GM18868 (cell line): ENCODE measurements at regions not wholly inside any gene's neighbourhood (a gene's known extent, or its start where the extent isn't known, plus 50 kb on each side); places are given as distances from the start of the nearest gene placed in this dataset.
"Not testable (repeated sequence)": the region's sequence is repeated elsewhere in the genome, so short reads cannot be mapped to it uniquely, and the experiment has no call there.

Experiments used
- ATAC-seq: cut with Tn5 transposase; IDR thresholded peaks from one replicate; pipeline ENCODE4 v1.9.1; 2021; ENCODE audit warnings: mild to moderate bottlenecking, moderate library complexity; ENCODE audit not compliant: unreplicated experiment

DNA sequence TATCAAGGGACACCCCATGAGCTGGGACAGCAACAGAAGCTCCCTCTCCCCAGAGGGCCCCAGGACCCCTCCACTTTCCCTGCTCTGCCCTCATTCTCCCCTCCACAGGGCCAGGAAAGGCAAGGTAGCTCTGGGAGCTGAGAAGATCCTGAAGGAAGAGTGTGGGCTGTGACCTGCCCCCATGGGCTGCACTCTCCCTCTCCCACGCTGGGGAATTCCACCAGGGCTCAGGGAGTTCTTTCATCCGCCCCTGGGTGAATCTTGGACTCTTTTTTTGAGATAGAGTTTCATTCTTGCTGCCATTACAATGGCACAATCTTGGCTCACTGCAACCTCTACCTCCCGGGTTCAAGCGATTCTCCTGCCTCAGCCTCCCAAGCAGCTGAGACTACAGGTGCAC is 73.8 kb downstream of the C9orf50 start:
- ATAC-seq: no peak

DNA sequence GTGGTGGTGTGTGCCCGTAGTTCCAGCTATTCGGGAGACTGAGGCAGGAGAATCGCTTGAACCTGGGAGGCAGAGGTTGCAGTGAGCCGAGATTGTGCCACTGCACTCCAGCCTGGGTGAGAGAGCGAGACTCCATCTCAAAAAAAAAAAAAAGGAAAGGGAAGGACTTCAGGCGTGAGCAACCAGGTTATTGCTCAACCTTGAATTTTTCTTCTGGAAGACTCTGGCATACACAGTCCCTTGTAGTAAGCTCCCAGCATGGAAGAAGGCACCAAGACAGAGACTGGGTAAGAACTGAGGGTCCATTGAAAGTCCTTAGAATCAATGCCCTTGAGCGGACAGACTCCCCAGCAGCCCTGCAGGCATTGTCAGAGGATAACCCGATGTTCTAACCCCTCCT is 75.0 kb downstream of the C9orf50 start:
- not testable (repeated sequence) for ATAC-seq

DNA sequence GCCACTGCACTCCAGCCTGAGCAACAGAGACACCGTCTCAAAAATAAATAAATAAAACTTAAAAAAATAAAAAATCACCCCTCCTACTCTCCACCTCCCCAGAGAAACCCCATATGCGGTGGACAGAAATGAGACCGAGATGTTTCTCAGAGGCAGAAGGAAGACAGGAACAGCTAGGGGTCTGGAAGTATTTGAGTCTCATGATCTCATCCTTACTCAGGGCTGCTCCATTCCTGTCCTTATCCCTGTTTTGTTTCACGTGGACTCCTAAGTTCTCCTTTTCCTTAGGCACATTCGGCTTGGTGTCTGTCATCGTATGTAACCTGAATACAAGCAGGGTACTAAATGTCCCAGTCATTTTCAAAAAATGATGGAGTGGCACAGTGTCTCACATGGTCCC is 76.1 kb downstream of the C9orf50 start:
- ATAC-seq: no peak

DNA sequence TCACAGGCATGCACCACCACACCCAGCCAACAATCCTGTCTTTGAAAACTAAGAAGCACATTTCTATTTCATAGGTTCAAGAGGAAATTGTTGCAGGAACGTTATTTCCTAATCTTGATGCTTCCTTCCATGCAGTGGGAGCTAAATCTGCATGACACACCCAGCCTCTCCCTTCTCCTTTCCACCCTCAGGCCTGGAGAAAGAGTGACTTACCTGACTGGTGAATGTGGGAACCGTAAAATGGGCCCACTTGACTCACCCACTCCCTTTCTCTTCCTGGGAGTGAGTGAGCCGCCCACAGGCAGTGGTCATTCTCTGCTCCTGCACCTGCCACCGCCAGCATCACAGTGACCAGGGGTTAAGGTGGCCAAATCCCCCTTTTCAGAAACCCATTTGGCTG is 78.2 kb downstream of the C9orf50 start:
- no peak for ATAC-seq

DNA sequence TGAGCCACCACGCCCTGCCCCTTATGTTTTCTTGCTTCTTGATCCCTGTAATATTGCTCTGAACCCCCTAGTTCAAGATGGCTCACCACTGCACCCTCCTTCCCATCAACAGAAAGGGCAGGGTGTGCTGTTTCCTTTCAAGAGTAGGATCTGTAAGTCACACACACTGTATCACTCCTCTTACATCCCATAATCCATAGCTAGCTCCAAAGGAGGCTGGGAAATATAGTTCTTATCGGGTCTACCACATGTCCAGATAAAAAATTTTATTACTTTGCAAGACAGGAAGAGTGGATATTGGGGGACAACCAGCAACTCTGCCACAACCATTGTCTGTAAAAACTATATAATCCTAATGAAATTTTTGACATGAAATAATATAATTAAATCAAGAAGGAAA is 79.6 kb downstream of the C9orf50 start:
- ATAC-seq: no peak

DNA sequence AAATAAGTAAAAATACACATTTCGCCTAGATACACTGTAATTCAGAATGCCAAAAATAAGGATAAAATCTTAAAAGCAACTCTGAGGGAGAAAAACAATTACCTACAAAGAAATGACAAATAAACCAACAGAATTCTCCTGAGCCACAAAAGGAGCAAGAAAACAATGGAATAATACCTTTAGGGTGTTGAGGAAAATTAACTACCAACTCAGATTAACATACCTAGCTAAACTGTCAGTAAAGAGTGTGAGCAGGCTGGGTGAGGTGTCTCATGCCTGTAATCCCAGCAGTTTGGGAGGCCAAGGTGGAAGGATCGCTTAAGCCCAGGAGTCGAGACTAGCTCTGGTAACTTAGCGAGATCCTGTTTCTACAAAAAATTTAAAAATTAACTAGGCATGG is 81.5 kb downstream of the C9orf50 start:
- ATAC-seq: no peak

DNA sequence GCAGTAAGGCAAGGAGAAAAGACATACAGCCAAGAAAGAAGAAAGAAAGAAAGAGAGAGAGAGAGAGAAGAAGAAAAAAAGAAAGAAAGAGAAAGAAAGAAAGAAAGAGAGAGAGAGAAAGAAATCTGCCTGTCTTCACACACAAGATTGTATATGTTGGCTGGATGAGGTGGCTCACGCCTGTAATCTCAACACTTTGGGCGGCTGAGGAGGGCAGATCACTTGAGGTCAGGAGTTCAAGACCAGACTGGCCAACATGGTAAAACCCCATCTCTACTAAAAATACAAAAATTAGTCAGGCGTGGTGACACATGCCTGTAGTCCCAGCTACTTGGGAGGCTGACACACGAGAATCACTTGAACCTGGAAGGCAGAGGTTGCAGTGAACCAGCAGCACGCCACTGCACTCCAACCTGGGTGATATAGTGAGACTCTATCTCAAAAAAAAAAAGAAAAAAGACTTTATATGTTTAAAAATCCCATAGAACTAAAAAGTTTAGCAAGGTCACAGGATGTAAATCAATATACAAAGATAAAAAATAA is 89.0 kb downstream of the C9orf50 start:
- not testable (repeated sequence) for ATAC-seq

DNA sequence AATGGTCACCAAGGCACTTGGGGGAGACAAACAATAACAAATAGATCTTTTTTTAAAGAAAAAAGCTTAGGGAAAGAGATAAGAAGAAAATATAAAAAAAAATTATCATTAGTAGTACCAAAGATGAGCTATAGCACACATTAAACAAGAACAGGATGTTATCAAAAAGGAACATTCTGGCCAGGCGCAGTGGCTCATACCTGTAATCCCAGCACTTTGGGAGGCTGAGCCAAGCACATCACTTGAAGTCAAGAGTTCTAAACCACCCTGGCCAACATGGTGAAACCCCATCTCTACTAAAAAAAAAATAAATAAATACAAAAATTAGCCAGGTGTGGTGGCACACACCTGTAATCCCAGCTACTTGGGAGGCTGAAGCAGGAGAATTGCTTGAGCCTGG is 92.9 kb downstream of the C9orf50 start:
- ATAC-seq: not testable (repeated sequence)

DNA sequence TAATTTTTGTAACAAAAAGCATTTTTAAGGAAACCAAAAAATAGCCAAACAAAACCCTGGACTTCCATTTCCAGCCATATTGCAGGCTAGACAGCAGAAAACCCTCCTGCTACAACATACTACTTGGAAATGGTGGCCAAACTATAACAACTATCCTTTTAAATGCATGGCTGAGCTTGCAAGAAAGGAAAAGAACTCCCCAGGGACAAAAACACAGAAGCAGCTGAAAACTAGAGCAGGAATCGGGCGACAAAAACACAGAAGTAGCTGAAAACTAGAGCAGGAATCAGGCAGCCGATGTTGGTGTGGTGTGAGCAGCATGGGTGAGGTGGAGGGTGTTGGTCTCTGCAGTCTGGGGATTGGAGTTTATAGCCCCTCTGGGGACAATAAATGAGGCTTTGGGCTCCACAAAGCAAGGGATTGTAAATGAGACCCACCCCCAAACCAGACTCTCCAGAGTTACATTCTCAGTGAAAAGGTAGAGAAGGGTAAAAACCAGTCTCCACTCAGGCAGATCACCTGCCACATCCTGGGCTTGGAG is 95.2 kb downstream of the C9orf50 start:
- ATAC-seq: no peak

DNA sequence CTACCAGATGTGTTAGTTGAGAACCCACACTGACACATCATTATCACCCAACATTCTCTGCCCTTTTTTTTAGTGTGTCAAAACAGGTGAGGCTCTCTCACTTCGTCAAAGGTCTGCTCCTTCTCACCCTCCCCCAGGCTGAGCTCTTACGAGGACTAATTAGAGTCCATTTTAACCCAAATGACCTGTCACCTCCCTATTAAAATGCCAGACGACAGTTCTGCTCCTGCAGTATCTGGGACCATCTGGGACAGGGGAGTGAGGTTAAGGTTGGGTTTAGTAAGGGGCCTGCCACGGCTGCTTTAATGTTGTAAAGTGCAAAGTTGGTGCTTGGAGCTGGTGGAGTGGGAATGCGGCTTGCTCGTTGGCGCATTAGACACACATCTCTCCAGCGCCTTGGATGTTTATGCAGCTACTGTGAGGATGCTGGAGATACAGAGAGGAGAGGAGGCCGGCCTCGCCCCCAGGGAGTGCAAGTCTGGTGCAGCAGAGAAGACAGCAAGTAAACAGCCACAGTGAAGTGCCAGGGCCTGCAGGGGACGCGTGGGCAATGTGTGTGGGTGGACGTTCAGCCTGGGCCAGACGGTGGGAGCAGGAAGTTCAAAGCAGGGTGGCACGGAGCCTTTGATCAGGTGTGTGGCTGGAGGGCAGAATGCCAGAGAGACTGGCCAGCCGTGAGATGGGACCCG is 96.2 kb downstream of the C9orf50 start:
- no peak for ATAC-seq

DNA sequence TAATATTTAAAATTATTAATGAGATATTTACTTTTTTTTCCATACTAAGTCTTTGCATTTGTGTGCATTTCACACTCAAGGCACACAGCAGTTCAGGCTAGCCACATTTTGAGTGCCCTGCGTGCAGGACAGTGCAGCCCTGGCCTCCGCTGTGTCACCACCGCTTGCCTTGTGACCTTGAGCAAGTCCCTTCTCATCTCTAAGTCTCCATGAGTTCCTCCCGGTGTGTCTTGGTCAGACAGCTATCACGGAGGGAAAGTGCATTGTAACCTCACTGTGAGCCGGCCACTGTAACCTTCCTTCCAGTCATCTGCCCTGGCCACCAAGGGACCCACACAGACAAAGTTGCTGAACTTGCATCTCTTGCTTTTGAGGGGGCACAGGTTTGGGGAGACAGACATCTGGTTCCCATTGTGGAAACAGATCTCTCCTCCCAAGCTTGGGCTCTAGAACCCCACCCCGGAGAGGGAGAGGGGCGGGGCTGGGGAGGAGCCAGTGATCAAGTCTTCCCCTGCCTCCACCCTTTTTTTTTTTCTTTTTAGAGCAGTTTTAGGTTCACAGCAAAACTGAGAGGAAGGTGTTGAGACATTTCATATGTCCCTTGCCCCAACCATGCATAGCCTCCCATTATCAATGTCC is 96.8 kb downstream of the C9orf50 start:
- no peak for ATAC-seq

DNA sequence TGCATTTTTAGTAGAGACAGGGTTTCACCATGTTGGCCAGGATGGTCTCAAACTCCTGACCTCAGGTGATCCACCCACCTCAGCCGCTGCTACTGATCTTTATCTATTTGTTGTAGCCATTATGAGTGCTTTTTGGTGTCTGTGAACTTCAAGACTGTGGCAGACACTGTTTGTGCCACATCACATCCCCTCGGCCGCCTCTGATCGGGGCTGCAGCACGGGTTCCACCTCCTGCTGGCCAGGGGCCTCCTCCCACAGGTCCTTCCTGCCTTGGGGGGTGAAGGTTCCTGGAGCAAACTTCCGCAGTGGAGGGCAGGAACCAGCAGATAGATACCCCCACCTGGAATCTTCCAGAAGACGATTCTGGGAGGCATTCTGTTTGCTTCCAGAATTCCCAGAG is 98.5 kb downstream of the C9orf50 start:
- ATAC-seq: no peak

DNA sequence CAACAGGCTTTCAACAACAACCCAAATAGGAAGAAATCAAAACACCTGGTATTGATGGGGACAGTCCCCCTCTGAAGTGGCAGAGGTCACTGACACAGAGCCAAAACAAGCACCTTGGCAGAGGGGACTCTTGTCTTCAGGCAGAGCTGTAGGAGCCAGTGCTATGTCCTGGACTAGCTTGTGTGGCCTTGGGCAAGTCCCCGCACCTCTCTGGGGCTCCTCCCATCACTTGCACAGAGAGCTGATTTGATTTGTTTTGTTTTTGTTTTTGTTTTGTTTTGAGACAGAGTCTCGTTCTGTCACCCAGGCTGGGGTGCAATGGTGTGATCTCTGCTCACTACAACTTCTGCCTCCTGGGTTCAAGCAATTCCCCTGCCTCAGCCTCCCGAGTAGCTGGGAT is 100.8 kb downstream of the C9orf50 start:
- no peak for ATAC-seq

DNA sequence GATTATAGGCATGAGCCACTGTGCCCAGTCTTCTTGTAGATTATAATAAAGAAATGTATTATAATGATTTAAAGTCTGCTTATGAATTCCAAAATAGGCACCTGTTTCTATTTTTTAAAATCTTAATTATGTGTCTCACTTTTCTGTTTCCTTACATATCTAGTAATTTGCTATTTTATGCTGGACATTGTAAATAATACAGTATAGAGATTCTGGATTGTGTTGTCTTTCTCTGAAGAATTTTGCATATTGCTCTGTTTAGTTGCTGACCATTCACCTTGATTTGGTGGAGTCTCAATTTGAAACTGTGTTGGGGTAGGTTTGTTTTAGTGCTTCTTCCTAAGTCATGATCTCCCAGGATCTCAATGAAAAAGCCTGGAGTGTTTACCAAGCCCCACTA is 102.8 kb downstream of the C9orf50 start:
- ATAC-seq: no peak

DNA sequence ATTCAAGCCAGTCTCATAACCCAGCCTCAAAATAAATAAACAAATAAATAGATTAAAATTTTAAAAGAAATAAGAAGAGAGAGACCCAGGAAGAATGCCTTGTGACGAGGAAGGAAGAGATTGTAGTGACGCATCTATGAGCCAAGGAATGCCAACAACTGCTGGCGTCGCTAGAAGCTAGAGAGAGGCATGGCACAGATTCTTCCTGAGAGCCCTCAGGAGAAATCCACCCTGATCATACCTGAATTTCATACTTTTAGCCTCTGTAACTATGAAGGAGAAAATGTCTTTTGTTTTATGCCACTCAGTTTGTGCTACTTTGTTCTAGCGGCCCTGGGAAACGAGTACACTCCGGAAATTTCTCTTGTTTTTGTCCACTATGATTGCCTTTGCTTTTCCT is 103.9 kb downstream of the C9orf50 start:
- ATAC-seq: no peak

DNA sequence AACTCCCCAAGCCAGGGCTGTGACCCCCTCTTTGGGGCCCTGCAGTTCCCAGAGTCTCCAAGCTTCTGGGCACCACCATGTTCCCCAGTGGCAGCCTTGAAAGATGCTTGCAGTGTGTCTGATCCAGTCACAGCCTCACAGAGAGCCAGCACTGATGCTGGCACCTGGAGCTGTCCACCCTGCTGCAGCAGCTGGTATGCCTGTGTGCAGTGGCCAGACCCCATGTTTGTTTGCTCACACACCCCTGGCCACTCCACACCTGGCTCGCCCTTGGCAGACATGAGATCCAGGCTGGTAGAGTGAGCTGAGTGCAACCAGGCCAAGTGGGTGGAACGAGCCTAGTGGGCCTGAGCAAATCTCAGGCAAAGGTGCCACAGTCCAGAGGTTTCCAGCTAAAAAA is 106.0 kb downstream of the C9orf50 start:
- no peak for ATAC-seq

DNA sequence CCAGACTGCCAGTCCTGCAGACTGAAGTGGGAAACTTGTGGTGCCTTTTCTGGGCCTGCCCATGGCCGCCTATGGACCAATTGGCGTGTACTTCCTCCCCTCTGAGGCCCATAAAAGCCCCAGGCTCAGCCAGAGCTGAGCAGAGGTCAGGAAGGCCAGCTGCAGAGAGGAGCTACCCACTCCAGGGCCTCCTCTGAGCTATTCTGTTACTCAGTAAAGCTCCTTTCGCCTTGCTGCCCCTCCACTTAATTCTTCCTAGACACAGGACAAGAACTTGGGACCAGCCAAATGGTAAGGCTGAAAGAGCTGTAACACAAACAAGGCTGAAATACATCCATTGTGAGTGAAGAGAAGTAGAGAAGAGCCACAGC is 106.4 kb downstream of the C9orf50 start:
- no peak for ATAC-seq

DNA sequence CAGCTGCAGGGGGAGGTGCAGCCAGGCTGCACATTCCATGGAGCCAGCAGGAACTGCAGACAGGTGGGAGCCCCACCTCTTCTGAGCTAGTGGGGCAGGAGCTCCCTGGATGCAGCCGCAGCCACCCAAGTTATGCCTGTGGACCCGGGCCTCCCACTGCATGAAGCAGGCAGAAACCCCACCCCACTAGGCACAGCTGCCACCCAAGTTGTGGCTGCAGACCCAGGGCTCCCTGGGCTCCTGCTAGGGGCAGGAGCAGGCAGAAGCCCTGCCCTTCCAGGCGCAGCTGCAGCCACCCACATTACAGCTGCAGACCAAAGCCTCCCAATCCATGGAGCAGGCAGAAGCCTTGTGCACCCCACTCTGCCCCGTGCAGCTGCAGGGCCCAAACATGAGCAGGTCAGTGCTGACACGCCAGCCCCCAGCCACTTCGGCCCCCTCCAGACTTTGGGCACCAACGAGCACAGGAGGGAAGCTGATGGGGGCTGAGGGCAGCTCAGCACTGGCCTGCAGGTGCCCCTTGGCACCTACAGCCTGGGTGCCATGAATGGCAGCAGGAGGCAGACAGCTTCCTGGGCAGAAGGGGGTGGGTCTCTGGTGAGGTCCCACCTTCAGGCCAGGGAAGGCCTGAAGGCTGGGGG is 106.9 kb downstream of the C9orf50 start:
- no peak for ATAC-seq

DNA sequence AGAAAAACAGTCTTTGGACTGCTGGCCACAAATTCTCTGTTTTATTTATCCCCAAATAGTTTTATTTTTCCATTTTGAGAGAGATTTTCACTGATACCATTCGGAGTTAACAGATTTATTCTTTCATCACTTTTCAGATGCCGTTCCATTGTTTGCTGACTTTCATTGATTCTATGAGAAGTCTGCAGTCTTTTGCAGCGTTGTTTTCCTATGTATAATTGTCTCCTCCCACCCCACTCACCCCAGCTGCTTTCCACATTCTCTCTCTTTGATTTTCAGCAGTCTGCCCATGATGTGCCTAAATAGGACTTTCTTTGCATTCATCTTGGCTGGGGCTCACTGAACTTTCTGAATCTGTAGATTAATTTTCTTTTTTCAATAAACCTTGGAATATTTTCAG is 107.6 kb downstream of the C9orf50 start:
- ATAC-seq: no peak

DNA sequence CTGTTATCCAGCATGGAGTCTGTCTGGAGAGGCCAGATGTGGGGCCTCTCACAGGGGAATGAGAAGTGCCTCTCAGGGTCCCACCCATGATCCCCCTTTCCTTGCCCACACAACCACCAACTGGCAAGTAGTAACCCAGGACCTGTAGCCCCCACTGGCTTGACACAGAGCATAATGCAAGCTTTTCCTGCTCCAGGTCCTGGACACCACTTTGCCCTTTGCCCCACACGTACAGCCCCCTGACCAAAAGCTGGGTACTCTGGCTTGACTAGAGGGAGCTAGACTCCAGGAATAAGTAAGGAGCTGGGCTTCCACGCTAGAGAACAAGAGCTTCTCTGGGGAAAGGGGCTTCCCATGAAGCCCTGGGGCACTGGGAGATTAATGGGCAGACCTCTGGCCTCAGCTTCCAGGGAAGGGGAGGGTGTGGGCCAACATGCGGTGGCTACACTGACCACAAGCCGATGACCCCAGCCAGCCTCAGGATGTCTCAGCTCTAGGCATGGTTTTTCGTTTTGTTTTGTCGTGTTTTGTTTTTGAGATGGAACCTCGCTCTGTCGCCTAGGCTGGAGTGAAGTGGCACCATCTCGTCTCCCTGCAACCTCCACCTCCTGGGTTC is 109.5 kb downstream of the C9orf50 start:
- no peak for ATAC-seq

DNA sequence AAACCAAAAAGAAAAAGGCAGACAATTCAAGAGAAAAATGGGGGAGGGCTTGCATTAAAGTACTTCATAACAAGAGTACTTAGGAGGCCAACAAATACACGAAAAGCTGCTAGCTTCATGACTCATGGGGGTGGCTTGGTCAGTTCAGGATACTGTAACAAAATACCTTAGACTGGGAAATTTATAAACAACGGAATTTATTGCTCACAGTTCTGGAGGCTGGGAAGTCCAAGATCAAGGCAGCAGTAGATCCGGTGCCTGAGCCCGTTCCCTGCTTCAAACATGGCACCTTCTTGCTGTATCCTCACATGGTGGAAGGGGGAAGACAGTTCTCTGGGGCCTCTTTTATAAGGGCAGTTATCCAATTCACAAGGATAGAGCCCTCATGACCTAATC is 111.4 kb downstream of the C9orf50 start:
- no peak for ATAC-seq

DNA sequence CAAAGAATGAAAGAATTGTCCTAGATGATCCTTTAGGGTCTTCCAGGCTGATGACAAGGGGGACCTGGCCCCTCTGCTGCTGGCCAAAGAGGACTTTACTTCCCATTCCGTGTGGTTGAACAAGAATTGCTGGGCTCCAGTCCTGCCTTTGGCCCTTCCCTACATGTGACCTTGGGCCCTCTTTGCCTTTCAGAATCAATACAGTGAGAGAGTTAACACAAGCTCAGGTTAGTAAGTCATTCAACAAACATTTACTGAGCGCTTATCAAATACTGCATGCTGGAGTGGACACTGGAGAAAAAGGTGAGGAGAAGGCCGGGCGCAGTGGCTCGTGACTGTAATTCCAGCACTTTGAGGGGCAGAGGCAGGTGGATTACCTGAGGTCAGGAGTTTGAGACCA is 113.1 kb downstream of the C9orf50 start:
- no peak for ATAC-seq
